HL-60 (cell line): ENCODE measurements at regions not wholly inside any gene's neighbourhood (a gene's known extent, or its start where the extent isn't known, plus 50 kb on each side); places are given as distances from the start of the nearest gene placed in this dataset.

Experiments used
- DNase-seq, 2 experiments: peaks; one replicate each; pipeline ENCODE4 v3.0.0-alpha.2; 2010 to 2020; ENCODE audit warnings: low read depth in 1 of 2, low spot score in 1 of 2
- H3K27ac ChIP-seq: fragments of 250-450 bp; sonication (Bioruptor Pico); replicated peaks from 2 replicates; pipeline ENCODE4 v1.5.1; 2020; ENCODE audit warnings: mild to moderate bottlenecking, moderate library complexity
- H3K27me3 ChIP-seq: fragments of 250-450 bp; sonication (Bioruptor Pico); 2 replicates; pipeline ENCODE4 v1.5.1; 2021; ENCODE audit warnings: mild to moderate bottlenecking, moderate library complexity; ENCODE audit not compliant: insufficient read depth, poor library complexity, severe bottlenecking
- H3K4me3 ChIP-seq: replicated peaks from 2 replicates; pipeline ENCODE4 v1.5.1; 2011; ENCODE audit warnings: mild to moderate bottlenecking, control low read depth, low read length; ENCODE audit not compliant: insufficient read depth
- GABPA ChIP-seq: IDR thresholded peaks from 2 replicates; pipeline ENCODE4 v1.6.1; 2012; ENCODE audit warnings: low read depth
- POLR2AphosphoS5 ChIP-seq: IDR thresholded peaks from 2 replicates; pipeline ENCODE4 v1.6.1; 2012; ENCODE audit warnings: low read depth
- SPI1 ChIP-seq: IDR thresholded peaks from 2 replicates; pipeline ENCODE4 v1.6.1; 2012; ENCODE audit warnings: low read depth, mild to moderate bottlenecking, borderline replicate concordance
- TF ChIP-seq, protein P1 (sequence below): IDR thresholded peaks from one replicate; pipeline ENCODE4 v1.5.1; 2011; ENCODE audit warnings: low read length, control low read depth, inconsistent platforms; ENCODE audit not compliant: insufficient read depth
- TF ChIP-seq, protein P2 (sequence below): IDR thresholded peaks from 2 replicates; pipeline ENCODE4 v1.6.1; 2012; ENCODE audit warnings: low read depth; ENCODE audit not compliant: insufficient replicate concordance

DNA sequence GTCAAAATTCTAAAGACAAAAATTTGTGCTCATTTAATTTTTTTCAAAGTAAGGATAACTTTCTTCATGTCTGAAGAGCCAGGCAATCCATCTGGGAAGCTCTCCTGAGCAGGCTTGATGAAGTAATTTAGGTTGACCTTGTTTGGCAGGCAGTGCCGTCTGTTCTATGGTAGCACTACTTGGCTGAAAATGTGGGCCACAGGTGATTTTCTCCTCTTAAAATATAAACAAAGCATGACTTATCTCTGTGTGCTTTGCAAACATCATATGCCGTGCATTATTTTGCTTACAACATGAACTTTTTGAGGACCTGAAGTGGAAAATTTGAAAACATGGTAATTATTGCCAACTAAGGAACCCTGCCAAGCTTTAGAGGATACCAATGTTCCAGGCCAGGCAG lies 143.2 kb downstream of the RAP2B start:
- Histone ChIP-seq H3K4me3 (no peak overlapping the region), H3K27me3 (no peaks in the 10 kb centered on the region), H3K27ac (no peak overlapping the region)
- TF ChIP-seq, protein P1, sequence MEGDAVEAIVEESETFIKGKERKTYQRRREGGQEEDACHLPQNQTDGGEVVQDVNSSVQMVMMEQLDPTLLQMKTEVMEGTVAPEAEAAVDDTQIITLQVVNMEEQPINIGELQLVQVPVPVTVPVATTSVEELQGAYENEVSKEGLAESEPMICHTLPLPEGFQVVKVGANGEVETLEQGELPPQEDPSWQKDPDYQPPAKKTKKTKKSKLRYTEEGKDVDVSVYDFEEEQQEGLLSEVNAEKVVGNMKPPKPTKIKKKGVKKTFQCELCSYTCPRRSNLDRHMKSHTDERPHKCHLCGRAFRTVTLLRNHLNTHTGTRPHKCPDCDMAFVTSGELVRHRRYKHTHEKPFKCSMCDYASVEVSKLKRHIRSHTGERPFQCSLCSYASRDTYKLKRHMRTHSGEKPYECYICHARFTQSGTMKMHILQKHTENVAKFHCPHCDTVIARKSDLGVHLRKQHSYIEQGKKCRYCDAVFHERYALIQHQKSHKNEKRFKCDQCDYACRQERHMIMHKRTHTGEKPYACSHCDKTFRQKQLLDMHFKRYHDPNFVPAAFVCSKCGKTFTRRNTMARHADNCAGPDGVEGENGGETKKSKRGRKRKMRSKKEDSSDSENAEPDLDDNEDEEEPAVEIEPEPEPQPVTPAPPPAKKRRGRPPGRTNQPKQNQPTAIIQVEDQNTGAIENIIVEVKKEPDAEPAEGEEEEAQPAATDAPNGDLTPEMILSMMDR: no peak
- TF ChIP-seq POLR2AphosphoS5: no peak
- no peak for TF ChIP-seq GABPA
- TF ChIP-seq, protein P2, sequence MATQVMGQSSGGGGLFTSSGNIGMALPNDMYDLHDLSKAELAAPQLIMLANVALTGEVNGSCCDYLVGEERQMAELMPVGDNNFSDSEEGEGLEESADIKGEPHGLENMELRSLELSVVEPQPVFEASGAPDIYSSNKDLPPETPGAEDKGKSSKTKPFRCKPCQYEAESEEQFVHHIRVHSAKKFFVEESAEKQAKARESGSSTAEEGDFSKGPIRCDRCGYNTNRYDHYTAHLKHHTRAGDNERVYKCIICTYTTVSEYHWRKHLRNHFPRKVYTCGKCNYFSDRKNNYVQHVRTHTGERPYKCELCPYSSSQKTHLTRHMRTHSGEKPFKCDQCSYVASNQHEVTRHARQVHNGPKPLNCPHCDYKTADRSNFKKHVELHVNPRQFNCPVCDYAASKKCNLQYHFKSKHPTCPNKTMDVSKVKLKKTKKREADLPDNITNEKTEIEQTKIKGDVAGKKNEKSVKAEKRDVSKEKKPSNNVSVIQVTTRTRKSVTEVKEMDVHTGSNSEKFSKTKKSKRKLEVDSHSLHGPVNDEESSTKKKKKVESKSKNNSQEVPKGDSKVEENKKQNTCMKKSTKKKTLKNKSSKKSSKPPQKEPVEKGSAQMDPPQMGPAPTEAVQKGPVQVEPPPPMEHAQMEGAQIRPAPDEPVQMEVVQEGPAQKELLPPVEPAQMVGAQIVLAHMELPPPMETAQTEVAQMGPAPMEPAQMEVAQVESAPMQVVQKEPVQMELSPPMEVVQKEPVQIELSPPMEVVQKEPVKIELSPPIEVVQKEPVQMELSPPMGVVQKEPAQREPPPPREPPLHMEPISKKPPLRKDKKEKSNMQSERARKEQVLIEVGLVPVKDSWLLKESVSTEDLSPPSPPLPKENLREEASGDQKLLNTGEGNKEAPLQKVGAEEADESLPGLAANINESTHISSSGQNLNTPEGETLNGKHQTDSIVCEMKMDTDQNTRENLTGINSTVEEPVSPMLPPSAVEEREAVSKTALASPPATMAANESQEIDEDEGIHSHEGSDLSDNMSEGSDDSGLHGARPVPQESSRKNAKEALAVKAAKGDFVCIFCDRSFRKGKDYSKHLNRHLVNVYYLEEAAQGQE: no peak
- TF ChIP-seq SPI1: no peak
- no peak for DNase-seq

DNA sequence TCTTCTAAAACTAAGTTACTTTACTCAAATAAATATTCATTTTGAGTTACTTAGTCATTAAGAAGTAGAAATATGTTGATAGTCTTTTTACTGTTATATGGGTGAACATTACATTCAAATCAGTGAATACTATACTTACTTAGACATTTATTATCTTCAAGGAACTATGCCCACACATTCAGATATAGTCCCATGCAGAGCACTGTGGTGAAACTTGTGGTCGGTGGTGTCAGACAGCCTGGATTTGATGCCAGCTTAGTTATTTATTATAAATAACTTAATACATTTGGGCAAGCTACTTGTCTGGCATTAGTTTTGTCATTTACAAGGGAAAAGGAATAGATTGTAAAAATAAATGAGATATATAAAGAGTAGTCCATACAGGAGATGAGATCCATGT lies 149.5 kb downstream of the RAP2B start:
- no peak for TF ChIP-seq GABPA
- TF ChIP-seq, protein P2: no peak
- no peak for TF ChIP-seq POLR2AphosphoS5
- TF ChIP-seq SPI1: no peak
- TF ChIP-seq, protein P1: no peak
- no peaks in the 10 kb centered on the region for H3K27me3 ChIP-seq
- no peak overlapping the region for H3K4me3 ChIP-seq
- no peak overlapping the region for H3K27ac ChIP-seq
- DNase-seq: no peak

DNA sequence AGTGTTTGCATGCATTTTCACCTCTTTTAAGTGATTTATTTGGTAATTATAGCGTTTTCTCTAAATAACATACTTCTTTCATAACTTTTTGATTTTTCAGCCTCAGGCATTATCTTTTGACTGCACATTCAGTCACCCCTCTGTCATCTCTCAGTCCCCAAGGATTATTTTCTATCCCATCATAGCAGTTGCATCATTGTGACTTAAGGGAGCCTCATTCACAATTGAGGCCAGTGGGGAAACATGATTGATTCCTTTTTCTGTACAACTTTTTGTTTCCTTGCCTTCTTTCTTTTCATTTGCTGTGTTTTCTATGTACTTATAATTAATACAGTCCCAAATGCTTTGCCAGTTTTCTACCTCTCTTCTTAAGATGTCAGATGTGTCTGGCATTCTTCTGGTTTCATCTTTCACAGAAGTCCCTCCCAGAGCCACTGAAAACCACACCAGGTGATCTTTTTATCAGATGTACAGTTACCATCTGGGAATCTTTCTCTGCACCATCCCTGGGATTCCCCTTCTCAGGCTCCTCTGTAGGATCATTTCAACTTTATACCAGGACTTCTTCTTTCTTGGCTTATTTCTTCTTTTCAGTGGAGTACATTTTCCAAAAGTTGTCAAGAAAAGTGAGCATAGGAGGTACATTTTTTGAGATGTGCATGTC lies 151.4 kb downstream of the RAP2B start:
- no peak overlapping the region for H3K27ac ChIP-seq
- no peaks in the 10 kb centered on the region for H3K27me3 ChIP-seq
- H3K4me3 ChIP-seq: no peak overlapping the region
- TF ChIP-seq POLR2AphosphoS5 (no peak), SPI1 (no peak), GABPA (no peak)
- TF ChIP-seq, protein P2: no peak
- TF ChIP-seq, protein P1: no peak
- no peak for DNase-seq
